22Rv1 (cell line): ENCODE measurements at regions not wholly inside any gene's neighbourhood (a gene's known extent, or its start where the extent isn't known, plus 50 kb on each side); places are given as distances from the start of the nearest gene placed in this dataset.
"Not testable (repeated sequence)": the region's sequence is repeated elsewhere in the genome, so short reads cannot be mapped to it uniquely, and the experiment has no call there.

Source experiments
- H3K27ac ChIP-seq: fragments of 450-650 bp; 2 replicates; pipeline ENCODE4 v1.5.1; 2017
- CTCF ChIP-seq: fragments of 450-650 bp; IDR thresholded peaks from 2 replicates; pipeline ENCODE4 v1.5.1; 2017; ENCODE audit warnings: mild to moderate bottlenecking
- ZFX ChIP-seq: fragments of 450-650 bp; IDR thresholded peaks from 2 replicates; pipeline ENCODE4 v1.6.1; 2017; ENCODE audit warnings: antibody characterized with exemption, borderline replicate concordance

GRCh38 chr7:68409851-68410250, 1188.4 kb upstream of the AUTS2 start:
- no peak for TF ChIP-seq ZFX
- TF ChIP-seq CTCF, result no peak
- H3K27ac ChIP-seq, result no peak overlapping the region

- H3K27ac ChIP-seq, result not testable (repeated sequence)
Measured at GRCh38 chr7:68410693-68411092, 1187.6 kb upstream of the AUTS2 start.

GRCh38 chr7:68411742-68412141, 1186.5 kb upstream of the AUTS2 start:
- no peak overlapping the region for H3K27ac ChIP-seq
- TF ChIP-seq ZFX (no peak), CTCF (no peak)

- no peak overlapping the region for H3K27ac ChIP-seq
- TF ChIP-seq ZFX (no peak), CTCF (no peak)
Measured at GRCh38 chr7:68414631-68415425, 1183.4 kb upstream of the AUTS2 start.

GRCh38 chr7:68417002-68417401, 1181.3 kb upstream of the AUTS2 start:
- no peak overlapping the region for H3K27ac ChIP-seq
- no peak for TF ChIP-seq CTCF
- no peak for TF ChIP-seq ZFX

GRCh38 chr7:68417659-68418058, 1180.6 kb upstream of the AUTS2 start:
- no peak overlapping the region for H3K27ac ChIP-seq
- TF ChIP-seq CTCF (no peak), ZFX (no peak)

GRCh38 chr7:68420342-68421192, 1177.7 kb upstream of the AUTS2 start:
- TF ChIP-seq ZFX, result no peak
- no peak for TF ChIP-seq CTCF
- no peak overlapping the region for H3K27ac ChIP-seq
